Epidermal melanocyte (primary cell): ENCODE measurements at regions not wholly inside any gene's neighbourhood (a gene's known extent, or its start where the extent isn't known, plus 50 kb on each side); places are given as distances from the start of the nearest gene placed in this dataset.
"Not testable (repeated sequence)": the region's sequence is repeated elsewhere in the genome, so short reads cannot be mapped to it uniquely, and the experiment has no call there.

ENCODE experiments used
- DNase-seq: peaks from one replicate; pipeline ENCODE4 v3.0.0; 2011; ENCODE audit warnings: low spot score; ENCODE audit not compliant: insufficient read length

- no peak for DNase-seq
Observed at GRCh38 chr3:69688400-69688799, 50.9 kb upstream of the MITF start.

- no peak for DNase-seq
Observed at GRCh38 chr3:69687641-69688040, 51.6 kb upstream of the MITF start.

DNA sequence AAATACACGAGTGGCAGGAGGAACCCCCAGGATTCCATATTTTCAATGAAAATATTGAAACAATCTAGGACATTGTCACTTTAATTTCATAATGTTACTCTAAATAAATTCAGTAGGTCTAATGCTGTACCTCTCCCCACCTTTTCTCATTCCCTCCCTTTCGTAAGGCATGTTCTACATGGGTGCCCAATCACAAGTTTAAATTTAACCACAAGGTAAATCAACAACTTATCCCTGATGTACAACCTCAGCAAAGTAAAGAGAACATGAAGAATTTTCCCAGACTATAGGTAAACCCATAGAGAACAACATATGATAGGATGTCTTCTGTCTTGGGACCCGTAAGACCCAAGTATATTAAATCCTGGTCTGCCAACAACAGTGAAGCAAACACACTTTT lies 53.2 kb upstream of the MITF start:
- DNase-seq = no peak

DNA sequence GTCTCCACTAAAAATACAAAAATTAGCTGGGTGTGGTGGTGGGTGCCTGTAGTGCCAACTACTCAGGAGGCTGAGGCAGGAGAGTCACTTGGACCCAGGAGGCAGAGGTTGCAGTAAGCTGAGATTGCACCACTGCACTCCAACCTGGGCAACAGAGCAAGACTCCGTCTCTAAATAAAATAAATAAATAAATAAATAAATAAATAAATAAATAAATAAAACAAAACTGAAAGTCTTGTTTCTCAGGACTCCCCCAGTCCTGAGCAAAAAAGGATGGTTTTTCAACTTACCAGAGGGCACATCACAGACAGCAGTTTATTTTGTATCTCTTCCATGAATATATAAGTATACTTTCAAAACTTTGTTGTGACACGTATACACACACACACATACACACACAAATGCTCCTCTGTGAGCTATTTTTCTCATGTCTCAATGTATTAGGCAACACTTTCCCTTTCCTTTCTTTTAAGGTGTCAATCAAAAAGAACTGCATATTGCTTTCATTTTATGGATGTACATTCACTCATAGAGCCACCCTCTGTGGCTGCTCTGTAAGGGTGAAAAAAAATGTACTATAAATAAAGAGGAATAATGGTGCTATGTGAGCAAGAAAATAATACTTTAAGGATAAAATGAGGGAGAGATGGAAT lies 54.8 kb upstream of the MITF start:
- no peak for DNase-seq

DNA sequence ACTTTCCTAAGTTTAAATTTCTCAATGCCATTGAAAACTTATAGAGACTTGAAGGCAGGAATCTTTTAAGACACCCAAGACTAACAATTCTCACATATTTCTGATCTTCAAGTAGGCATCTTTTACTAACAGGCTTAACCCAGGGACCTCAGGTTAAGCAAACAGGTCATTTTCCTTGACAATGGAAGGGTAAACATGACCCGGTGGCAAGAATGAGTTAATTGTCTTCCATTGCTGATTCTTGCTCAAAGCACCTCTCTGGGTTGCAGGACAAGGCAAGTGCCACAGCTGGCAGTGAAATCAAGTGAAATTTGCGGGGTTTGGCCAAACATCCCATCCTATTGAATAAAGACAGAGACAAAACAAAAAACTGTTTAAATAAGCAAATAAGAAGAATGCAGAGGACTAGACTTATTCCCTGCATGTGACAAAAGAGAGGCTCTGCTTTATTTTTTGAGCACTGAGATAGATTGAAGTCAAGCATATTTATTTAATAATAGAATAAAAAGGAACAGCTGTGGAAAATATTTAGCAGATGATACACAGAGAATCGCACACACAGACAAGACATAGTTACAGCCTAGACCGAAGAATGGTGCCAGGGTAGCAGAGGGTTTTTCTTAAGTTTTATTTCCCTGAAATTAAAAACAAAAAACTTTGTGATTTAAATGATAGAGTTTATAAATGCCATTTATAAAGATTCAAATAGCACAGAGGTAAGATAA lies 56.0 kb upstream of the MITF start:
- DNase-seq = no peak

DNA sequence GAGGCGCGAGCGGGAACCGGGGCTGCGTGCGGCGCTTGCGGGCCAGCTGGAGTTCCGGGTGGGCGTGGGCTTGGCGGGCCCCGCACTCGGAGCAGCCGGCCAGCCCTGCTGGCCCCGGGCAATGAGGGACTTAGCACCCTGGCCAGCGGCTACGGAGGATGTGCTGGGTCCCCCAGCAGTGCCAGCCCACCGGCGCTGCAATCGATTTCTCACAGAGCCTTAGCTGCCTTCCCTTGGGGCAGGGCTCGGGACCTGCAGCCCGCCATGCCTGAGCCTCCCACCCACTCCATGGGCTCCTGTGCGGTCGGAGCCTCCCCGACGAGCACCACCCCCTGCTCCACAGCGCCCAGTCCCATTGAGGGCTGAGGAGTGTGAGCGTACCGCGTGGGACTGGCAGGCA lies 61.8 kb upstream of the MITF start:
- not testable (repeated sequence) for DNase-seq

- no peak for DNase-seq
Observed at GRCh38 chr3:69675786-69676530, 63.3 kb upstream of the MITF start.

GRCh38 chr3:69674752-69675151 lies 64.5 kb upstream of the MITF start:
- DNase-seq = no peak

GRCh38 chr3:69671082-69671952 lies 67.9 kb upstream of the MITF start:
- peak; percentile 78 for DNase-seq

DNA sequence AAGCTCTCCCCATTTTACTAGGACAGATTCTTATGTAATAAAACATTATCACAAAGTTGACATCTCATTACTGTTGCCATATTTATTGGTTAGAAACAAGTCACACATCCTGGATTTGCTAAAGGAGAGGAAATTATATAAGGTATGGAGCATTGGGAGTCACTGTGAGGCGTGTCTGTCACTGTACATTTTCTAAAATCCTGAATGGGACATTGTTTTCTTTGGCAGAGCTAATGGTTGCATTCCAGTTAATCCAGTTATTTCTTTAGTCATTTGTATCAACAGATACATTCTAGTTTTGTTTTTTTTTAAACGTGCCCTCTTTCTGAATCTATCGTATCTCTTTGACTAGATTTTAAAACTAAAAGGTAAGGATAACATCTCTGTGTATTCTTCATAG lies 70.2 kb upstream of the MITF start:
- DNase-seq = no peak

- DNase-seq = no peak
Observed at GRCh38 chr3:69665026-69665737, 74.1 kb upstream of the MITF start.

DNA sequence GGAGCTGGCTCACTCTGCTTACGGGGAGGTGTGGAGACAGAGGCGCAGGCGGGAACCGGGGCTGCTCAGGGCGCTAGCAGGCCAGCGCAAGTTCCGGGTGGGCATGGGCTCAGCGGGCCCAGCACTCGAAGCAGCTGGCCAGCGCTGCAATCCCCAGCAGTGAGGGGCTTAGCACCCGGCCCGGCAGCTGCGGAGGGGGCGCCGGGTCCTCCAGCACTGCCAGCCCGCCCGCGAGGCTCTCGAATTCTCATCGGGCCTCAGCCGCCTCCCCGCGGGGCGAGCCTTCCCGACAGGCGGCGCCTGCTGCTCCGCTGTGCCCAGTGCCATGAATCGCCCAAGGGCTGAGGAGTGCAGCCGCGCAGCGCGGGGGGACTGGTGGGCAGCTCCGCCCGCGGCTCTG lies 78.6 kb upstream of the MITF start:
- no peak for DNase-seq

DNA sequence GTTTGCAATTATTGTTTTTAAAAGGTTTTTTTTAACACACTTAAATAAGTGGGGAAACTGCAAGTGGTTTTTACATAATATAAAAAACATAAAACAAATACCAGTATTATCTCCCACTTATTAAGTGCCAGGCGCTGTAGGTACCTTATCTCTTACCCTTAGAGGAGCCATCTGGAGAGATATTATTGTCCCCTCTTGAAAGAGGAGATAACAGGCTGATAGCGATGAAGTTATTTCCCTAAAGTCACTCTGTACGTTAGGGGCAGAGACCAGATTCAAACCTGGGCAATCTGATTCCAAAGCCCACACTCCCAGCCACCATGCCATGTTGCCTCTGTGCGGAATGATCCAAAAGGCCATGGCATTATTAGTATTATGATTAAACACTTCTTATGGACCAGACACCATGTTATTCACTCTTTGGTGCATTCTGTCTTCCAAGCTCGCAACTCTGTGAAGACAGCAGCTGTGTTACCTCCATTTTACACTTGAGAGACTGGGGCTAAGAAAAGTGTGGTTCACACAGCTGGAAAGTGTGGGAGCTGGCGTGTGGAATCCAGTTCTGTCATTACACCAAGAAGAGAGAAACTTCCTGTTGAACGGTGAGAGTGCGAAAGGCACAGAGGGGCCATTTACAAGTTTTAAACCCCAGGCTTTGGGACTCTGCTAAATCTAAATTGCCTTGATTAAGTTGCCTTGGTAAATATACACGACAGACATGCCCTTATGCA lies 79.9 kb upstream of the MITF start:
- DNase-seq = no peak

GRCh38 chr3:69658514-69659140 lies 80.6 kb upstream of the MITF start:
- no peak for DNase-seq

GRCh38 chr3:69657030-69657429 lies 82.2 kb upstream of the MITF start:
- not testable (repeated sequence) for DNase-seq

DNA sequence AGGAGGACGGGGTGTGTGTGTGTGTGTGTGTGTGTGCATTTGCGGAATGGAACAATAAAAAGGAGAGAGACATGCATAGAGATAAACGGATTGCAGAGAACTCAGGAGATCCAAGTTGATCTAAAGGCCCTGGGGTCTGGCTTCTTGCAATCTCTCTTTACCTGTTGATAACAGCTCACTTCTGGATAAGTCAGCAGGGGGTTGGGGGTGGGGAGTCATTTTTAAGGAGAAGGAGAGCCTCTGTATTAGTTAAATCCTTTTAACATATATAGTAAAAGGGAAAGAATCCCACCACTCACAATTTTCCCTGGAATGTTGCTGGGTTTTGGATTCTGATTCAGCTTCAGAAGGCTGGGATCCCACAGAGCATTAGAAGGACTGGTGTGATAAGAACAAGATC lies 87.5 kb upstream of the MITF start:
- no peak for DNase-seq

- DNase-seq = no peak
Observed at GRCh38 chr3:69650066-69650419, 89.2 kb upstream of the MITF start.

DNA sequence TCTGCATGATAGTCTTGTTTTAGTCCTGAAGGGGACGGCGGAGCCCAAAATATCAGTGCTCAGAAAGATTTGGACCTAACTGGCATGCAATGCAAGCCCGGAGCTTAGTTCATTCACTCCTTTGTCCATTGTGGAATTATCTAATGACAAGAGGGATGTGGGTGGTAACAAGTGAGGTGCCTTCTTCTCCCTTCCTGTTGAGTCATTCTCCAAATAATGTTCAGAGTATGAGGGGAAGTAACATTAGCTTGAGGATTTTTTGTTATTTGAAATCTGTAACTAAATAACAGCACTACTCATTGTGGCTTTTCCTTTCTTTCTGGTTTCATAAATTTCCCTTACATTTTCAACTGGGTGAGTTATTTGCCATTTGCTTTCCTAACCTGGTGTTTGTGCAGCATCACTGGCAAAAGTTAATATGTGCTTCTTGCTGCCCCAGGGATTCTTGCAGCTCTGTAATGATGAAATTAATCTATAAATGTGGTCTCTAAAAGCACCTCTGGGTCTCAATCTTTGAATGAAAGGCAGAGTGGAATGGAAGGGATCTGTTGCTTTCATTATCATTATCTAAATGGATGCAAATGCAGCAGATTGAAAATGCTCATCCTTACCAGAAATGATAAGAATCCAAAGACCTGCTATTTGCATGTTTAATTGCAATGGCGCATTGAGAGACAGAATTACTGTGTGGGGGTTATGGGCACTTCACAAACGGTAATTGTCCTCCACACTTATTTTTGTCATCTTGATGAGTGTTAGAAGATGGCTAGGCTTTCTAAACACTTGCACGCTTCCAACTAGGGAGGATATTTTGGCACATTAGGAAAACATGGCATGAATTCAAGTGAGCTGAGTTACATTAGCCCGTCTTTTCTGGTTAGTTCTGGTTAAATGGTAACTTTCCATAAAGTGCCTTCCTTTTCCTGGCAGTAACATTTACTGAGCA lies 89.9 kb upstream of the MITF start:
- DNase-seq = no peak

DNA sequence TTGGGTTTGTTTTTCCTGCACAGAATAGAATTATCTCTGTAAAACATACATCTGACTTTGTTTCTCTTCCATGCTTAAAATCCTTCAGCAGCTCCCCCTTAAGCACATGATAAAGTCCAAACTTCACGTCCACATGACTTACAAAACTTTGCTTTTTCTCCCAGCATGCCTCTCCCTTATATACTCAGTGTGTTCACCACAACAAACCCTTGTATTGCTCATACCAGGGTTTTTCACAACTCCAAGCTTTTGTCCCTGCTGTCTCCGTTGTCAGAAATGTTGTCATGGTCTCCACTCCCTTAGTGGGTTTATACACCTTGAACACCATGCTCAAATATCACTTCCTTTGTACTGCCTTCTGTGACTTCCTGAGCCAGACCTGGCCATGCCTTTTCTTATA lies 91.1 kb upstream of the MITF start:
- DNase-seq = no peak
